Mammary epithelial cell (primary cell): ENCODE measurements at regions not wholly inside any gene's neighbourhood (a gene's known extent, or its start where the extent isn't known, plus 50 kb on each side); places are given as distances from the start of the nearest gene placed in this dataset.

Source experiments
- CTCF ChIP-seq, 2 donors: IDR thresholded peaks in 1 of 2; conservative IDR thresholded peaks in 1 of 2; 2 replicates each; pipeline ENCODE4 v1.5.1; 2011 to 2012; ENCODE audit warnings: inconsistent platforms in 2 of 2, low read length in 2 of 2, mild to moderate bottlenecking in 2 of 2, control low read depth in 1 of 2, low read depth in 1 of 2; ENCODE audit not compliant: insufficient read depth in 1 of 2; ENCODE audit errors: extremely low read depth in 1 of 2
- EZH2 ChIP-seq: IDR thresholded peaks from 2 replicates; pipeline ENCODE4 v1.6.1; 2012; ENCODE audit warnings: low read length, inconsistent platforms, borderline replicate concordance

- TF ChIP-seq CTCF (conservative IDR thresholded peaks at IDR 0.05 in 1 of 2, IDR thresholded peaks at IDR 0.05 in 1 of 2; ENCODE audit: extremely low read depth in 1 of 2, insufficient read depth in 1 of 2, low read depth in 1 of 2, low read length in 2 of 2) (no peak), EZH2 (no peak)
Observed at GRCh38 chr5:4995014-4995413, 145.1 kb upstream of the ADAMTS16 start.
